HL-60 (cell line): ENCODE measurements at regions not wholly inside any gene's neighbourhood (a gene's known extent, or its start where the extent isn't known, plus 50 kb on each side); places are given as distances from the start of the nearest gene placed in this dataset.

ENCODE experiments used
- CTCF ChIP-seq: IDR thresholded peaks from one replicate; pipeline ENCODE4 v1.5.1; 2011; ENCODE audit warnings: low read length, control low read depth, inconsistent platforms; ENCODE audit not compliant: insufficient read depth
- GABPA ChIP-seq: IDR thresholded peaks from 2 replicates; pipeline ENCODE4 v1.6.1; 2012; ENCODE audit warnings: low read depth
- POLR2AphosphoS5 ChIP-seq: IDR thresholded peaks from 2 replicates; pipeline ENCODE4 v1.6.1; 2012; ENCODE audit warnings: low read depth
- REST ChIP-seq: IDR thresholded peaks from 2 replicates; pipeline ENCODE4 v1.6.1; 2012; ENCODE audit warnings: low read depth; ENCODE audit not compliant: insufficient replicate concordance
- SPI1 ChIP-seq: IDR thresholded peaks from 2 replicates; pipeline ENCODE4 v1.6.1; 2012; ENCODE audit warnings: low read depth, mild to moderate bottlenecking, borderline replicate concordance

GRCh38 chr6:12606616-12607015, 110.0 kb upstream of the PHACTR1 start:
- TF ChIP-seq POLR2AphosphoS5 (no peak), CTCF (no peak), SPI1 (no peak), GABPA (no peak), REST (no peak)
